Sigmoid colon (tissue), 4 donors: ENCODE measurements at regions not wholly inside any gene's neighbourhood (a gene's known extent, or its start where the extent isn't known, plus 50 kb on each side); places are given as distances from the start of the nearest gene placed in this dataset.

ENCODE experiments used
- CTCF ChIP-seq, 4 experiments: fragments of 450-650 bp in 3 of 4; fragments of 200-600 bp in 1 of 4; IDR thresholded peaks; one replicate each; pipeline ENCODE4 v1.5.1; 2016 to 2019; ENCODE audit warnings: antibody characterized with exemption in 4 of 4, mild to moderate bottlenecking in 3 of 4, moderate library complexity in 2 of 4
- EP300 ChIP-seq, 4 donors: sonication (generic); formaldehyde crosslinking; IDR thresholded peaks; one replicate each; pipeline ENCODE4 v1.6.1; 2017; ENCODE audit warnings: antibody characterized with exemption in 4 of 4

GRCh38 chr1:29756498-29756897 lies 520.2 kb downstream of the PTPRU start:
- no peak for TF ChIP-seq CTCF (IDR thresholded peaks at IDR 0.05)
- no peak for TF ChIP-seq EP300 (IDR thresholded peaks at IDR 0.05)
